Mammary epithelial cell (primary cell): ENCODE measurements at regions not wholly inside any gene's neighbourhood (a gene's known extent, or its start where the extent isn't known, plus 50 kb on each side); places are given as distances from the start of the nearest gene placed in this dataset.

Experiments
- CTCF ChIP-seq, 2 donors: IDR thresholded peaks in 1 of 2; conservative IDR thresholded peaks in 1 of 2; 2 replicates each; pipeline ENCODE4 v1.5.1; 2011 to 2012; ENCODE audit warnings: inconsistent platforms in 2 of 2, low read length in 2 of 2, mild to moderate bottlenecking in 2 of 2, control low read depth in 1 of 2, low read depth in 1 of 2; ENCODE audit not compliant: insufficient read depth in 1 of 2; ENCODE audit errors: extremely low read depth in 1 of 2
- EZH2 ChIP-seq: IDR thresholded peaks from 2 replicates; pipeline ENCODE4 v1.6.1; 2012; ENCODE audit warnings: low read length, inconsistent platforms, borderline replicate concordance

- no peak for TF ChIP-seq CTCF (conservative IDR thresholded peaks at IDR 0.05 in 1 of 2, IDR thresholded peaks at IDR 0.05 in 1 of 2; ENCODE audit: extremely low read depth in 1 of 2, insufficient read depth in 1 of 2, low read depth in 1 of 2, low read length in 2 of 2)
- no peak for TF ChIP-seq EZH2
Observed at GRCh38 chr9:26727471-26727870, 165.1 kb downstream of the CAAP1 start.
